ENCODE measurements at regions not wholly inside any gene's neighbourhood (a gene's known extent, or its start where the extent isn't known, plus 50 kb on each side); places are given as distances from the start of the nearest gene placed in this dataset.
A peak's percentile ranks its signal among the peaks of the same experiment; 100 is the strongest.

- DNase-seq (ENCODE audit: low read depth) = no peak
Observed at GRCh38 chr15:57823325-57823882, 116.9 kb downstream of the POLR2M start.

DNA sequence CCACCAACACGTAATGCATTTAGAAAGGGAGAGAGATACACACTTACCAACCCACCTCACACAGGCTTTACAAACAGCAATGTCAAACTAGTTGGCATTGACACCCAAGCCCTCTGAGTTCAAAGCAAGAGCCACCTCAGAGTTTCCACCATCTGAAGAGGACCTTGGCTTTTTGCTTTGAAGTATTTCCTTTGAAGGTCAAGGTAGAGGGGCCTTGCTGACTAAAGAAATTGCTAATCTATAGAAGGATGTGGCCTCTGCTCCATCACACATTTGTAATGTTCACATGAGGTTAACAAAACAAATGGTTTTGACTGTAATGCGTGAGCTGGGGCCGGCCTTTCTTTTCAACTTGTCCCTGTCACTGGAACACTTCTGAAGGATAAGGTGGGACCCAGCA lies 117.7 kb downstream of the POLR2M start:
- no peak for DNase-seq (ENCODE audit: low read depth)

GRCh38 chr15:57827021-57827420 lies 120.5 kb downstream of the POLR2M start:
- no peak for DNase-seq (ENCODE audit: low read depth)

GRCh38 chr15:57827971-57828370 lies 121.5 kb downstream of the POLR2M start:
- no peak for DNase-seq (ENCODE audit: low read depth)

DNA sequence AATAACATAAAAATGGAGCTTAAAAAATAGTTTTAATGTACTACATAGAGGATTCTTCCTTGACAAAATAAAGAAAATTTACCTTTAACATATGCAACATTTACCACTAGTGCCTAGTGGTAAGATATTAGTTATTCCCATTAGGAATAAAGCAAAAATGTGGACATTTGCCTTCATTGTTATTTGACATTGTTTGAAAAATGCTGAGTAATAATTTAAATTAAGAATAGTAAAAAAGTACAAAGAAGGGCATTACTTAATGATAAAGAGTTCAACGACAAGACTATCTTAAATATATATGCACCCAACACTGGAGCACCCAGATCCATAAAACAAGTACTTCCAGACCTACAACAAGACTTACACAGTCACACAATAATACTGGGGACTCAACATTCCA lies 125.7 kb downstream of the POLR2M start:
- DNase-seq (ENCODE audit: low read depth) = no peak

GRCh38 chr15:57835119-57835518 lies 128.6 kb downstream of the POLR2M start:
- no peak for DNase-seq (ENCODE audit: low read depth)

DNA sequence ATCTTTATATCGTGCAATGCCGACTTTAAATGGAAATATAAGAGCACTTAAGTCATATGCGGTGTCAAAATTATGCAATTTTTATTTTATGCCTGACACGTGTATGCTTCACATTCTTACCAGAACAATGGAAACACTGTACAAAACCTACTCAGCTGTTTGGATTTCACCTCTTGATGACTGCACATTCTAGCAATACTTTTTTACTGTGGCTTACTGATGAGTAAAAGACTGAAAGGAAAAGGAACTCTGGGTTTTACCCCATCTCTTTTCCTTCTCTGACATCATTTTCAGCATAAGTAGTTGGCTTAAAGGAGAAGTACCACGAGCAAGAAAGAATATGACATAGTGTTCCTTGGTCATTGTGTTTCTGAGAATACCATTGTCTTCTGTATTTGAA lies 142.8 kb downstream of the POLR2M start:
- peak; percentile 2 for DNase-seq (ENCODE audit: low read depth)

DNA sequence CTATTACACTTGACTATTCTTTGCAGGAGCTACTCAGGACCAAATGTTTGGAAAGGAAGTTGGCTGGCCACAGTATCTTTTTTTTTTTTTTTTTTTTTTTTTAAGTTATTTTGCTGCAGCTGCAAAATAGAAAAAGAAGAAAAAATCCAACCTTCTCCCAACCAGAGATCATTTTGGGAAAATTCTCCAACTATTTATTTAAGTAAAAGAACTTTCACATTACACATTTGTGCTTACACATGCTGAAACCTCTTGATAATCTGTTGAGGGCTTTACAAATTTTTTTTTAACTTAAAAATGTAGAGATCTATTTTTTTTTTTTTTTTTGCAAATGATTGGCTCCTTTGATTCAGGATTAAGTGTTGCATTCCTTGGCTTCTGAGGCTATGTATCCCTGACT lies 148.0 kb downstream of the POLR2M start:
- DNase-seq (ENCODE audit: low read depth) = no peak

- no peak for DNase-seq (ENCODE audit: low read depth)
Observed at GRCh38 chr15:57857871-57858270, 151.4 kb downstream of the POLR2M start.

DNA sequence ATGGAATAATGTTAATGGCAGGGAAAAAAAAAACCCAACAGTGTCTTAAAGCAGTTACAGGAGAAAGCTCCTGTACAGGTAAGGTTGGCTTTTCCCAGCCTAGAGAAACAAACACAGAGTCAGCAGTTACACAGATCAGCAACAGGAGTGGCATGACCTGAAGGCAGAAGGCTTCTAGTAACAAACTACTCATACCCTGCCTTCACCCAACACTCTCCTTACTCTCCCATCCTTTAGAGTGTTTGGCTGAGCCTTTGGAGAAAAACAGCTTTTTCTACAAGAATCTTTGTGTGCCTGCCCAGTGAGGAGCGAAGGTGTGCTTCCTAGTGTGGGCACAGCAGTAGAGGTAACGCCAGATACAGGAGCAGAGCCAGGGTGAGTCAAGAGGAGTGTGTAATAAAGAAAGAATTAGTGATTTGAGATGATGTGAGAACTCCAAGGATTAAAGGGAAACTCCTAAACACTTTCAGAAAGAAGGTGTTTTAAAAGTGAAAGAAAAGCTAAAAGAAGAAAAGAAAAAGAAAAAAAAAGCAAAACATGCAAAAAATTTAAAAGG lies 152.7 kb downstream of the POLR2M start:
- no peak for DNase-seq (ENCODE audit: low read depth)

DNA sequence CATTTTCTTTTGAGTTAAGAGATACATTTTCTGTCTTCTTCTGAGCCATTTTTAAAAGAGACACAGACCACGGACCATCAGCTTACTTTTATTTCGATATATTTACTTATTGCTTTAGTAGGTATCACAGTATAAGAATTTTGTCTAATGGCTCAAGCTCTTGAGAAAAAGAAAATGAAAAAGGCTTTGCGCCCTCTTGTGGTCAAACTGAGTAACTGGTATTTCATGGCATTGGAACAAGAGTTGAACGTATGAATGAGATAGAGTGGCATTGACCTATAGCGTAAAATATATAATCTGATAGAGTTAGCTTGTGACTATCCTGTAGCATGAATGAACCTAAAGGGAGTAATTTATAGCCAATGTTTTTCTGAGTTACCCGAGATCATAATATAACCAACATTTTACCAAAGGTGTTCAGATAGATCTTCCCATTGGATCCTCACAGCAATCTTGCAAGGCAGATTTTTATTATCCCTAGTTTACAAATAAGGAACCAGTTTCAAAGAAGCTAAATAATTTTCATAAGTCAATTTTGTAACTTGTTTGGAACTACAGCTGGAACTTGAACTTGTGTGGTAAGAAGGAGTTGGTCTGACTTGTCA lies 154.6 kb downstream of the POLR2M start:
- DNase-seq (ENCODE audit: low read depth) = peak; percentile 51

DNA sequence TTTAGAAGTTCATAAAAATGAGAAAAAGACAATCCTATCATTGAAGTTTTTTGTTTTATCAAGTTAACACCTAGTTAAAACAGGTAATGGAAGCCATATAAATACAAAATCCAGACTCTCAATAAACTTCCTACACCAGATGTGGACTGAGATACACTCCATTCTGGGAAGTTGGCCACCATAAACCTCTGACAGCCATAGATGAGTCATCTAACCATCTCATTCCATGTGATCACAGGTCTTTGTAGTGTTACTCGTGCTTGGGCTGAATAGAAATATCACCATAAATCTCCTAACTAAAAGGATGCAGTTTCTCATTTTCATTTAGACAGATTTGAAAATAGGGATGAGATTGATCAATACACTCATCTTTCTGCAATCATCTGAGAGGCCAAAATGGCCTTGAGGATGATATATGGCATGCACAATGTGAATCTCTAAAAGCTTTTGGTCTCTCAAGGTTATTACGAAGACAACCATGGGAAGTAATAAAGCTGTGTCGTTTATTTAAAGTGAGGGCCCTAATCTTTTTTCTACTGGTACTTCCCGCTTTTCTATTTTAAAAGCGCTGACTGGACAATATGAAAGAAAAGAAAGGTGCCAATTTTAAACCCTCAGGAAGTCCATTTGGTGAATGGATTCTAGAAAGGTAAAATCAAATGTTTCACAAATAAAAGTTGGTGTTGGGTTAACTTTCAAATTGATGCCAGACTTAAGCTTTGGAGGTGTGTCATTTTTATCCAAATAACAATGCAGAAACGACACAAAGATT lies 155.5 kb downstream of the POLR2M start:
- peak; percentile 86 for DNase-seq (ENCODE audit: low read depth)

DNA sequence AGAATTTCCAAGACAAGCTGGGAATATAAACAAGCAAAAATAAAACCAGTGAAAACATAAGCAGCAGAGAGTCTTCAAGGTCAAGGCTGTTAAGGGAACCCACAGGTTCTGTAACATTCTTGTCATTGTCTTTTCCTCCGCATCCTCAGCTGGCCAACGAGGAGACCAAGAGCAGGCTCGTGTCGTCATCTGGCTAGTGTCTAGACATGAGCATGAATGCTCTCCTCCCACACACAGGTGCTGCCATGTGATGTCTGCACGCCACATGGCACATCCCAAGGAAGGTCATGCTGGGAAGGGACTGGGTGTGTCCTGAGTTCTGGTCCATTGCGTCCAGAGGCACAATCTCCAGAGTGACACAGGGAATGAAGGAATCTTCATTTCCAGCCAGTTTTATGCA lies 156.2 kb downstream of the POLR2M start:
- no peak for DNase-seq (ENCODE audit: low read depth)

GRCh38 chr15:57865294-57865693 lies 158.8 kb downstream of the POLR2M start:
- DNase-seq (ENCODE audit: low read depth) = no peak

GRCh38 chr15:57866149-57866736 lies 159.7 kb downstream of the POLR2M start:
- peak; percentile 18 for DNase-seq (ENCODE audit: low read depth)

DNA sequence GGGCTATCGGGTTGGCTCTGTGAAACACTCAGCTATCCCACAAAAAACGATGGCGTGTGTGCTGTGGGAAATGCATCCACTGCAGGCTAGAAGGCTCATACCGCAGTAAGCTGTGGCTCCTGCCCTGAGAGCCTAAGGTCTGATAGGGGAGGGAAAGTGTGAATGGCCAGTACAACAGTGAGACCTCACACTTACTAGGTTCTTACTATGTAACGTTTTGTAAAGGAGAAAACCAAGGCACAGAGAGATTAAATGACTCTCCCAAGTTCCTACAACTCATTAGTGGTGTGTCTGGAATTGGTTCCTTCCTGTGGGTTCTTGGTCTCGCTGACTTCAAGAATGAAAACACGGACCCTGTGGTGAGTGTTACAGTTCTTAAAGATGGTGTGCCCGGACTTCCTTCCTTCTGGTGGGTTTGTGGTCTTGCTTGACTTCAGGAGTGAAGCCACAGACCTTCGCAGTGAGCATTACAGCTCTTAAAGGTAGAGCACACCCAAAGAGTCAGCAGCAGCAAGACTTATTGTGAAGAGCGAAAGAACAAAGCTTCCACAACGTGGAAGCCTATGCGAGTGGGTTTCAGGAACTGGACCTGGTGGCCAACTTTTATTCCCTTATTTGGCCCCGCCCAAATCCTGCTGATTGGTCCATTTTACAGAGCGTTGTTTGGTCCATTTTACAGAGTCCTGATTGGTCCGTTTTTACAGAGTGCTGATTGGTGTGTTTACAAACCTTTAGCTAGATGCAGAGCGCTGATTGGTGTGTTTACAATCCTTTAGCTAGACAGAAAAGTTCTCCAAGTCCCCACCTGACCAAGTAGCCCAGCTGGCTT lies 161.7 kb downstream of the POLR2M start:
- no peak for DNase-seq (ENCODE audit: low read depth)

GRCh38 chr15:57870667-57871066 lies 164.2 kb downstream of the POLR2M start:
- no peak for DNase-seq (ENCODE audit: low read depth)

GRCh38 chr15:57872281-57873030 lies 165.9 kb downstream of the POLR2M start:
- DNase-seq (ENCODE audit: low read depth) = no peak

- no peak for DNase-seq (ENCODE audit: low read depth)
Observed at GRCh38 chr15:57873564-57874209, 167.2 kb downstream of the POLR2M start.

DNA sequence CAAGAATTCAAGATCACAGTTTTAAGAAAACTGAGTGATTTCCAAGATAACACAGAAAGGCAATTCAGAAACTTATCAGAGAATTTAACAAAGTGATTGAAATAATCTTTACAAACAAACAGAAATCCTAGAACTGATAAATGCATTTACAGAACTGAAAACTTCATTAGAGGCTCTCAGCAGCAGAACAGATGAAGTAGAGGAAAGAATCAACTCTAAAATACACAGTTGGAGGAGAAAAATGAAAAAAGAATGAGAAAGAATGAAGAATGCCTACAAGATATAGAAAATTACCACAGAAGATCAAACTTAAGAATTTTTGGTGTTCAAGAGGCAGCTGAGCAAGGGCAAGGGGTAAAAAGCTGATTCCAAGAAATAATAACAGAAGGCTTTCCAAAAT lies 168.8 kb downstream of the POLR2M start:
- DNase-seq (ENCODE audit: low read depth) = no peak

DNA sequence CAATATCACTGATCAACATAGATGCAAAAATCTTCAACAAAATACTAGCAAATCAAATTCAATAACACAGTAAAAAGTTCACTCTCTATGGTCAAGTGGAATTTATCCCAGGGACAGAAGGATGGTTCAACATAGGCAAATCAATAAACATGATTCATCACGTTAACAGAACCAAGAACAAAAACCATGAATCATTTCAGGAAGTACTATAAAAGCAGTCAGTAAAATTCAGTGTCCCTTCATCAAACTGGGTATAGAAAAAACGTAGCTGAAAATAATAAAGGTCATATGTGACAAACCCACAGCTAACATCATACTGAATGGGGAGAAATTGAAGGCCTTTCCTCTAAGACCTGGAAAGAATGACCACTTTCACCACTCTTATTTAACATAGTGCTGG lies 172.1 kb downstream of the POLR2M start:
- DNase-seq (ENCODE audit: low read depth) = peak; percentile 5
